ENCODE measurements at regions not wholly inside any gene's neighbourhood (a gene's known extent, or its start where the extent isn't known, plus 50 kb on each side); places are given as distances from the start of the nearest gene placed in this dataset.

DNA sequence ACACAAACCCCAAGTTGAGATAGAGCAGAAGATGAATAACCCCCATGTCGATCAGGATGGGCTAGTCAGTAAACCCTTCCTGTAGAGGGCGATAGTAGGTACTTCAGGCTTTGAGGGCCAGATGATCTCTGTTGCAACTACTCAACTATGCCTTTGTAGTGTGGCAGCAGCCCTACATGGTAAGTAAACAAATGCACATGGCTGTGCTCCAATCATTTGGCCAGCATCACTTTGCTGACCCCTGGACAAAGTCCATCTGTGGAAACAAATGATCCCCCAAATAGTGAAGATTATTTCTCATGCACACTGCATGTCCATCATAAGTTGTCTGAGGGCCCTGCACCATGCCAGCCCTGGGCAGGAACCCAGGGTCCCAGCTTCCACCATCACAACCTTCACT lies 402.2 kb upstream of the PROK2 start:
- no peaks in the 10 kb centered on the region; the same call in 1 of the 2 replicates for H3K4me1 ChIP-seq (ENCODE audit: control insufficient read depth, insufficient read depth, low read length)
- no peak overlapping the region for H3K4me2 ChIP-seq (ENCODE audit: low read depth, low read length)
- 0 out of 2 replicates have a peak overlapping the region, but pooled peaks have one; percentile 36 for H2AK5ac ChIP-seq (ENCODE audit: low read depth, low read length)
- ChIA-PET CTCF (no interaction called here), POLR2A (ENCODE audit: unreplicated experiment) (no interaction called here)
- H2AK9ac ChIP-seq (replicated peaks; ENCODE audit: low read depth, low read length, poor library complexity) = no peak overlapping the region
- H2BK15ac ChIP-seq (ENCODE audit: low read depth, low read length) = no peak overlapping the region
- no peak overlapping the region for H2BK120ac ChIP-seq (ENCODE audit: low read depth, low read length)
- BruUV-seq (replicated peaks) = no TSS peak
- no peak overlapping the region for H3K18ac ChIP-seq (ENCODE audit: low read depth, low read length)
- no peak overlapping the region for H3K27ac ChIP-seq (ENCODE audit: insufficient read depth, low read length)
- H3K9me1 ChIP-seq (ENCODE audit: insufficient read depth, low read length) = no peaks in the 10 kb centered on the region
- peaks cover 3% of the 10 kb centered on the region; the same call in 1 of the 2 replicates for H3K27me3 ChIP-seq (ENCODE audit: control insufficient read depth, insufficient read depth, low read length)
- H4K91ac ChIP-seq (ENCODE audit: insufficient read depth, low read depth, low read length) = no peak overlapping the region
- intact Hi-C loops (cut with micrococcal nuclease) = no loop called here
- H3K56ac ChIP-seq (ENCODE audit: extremely low read depth, insufficient read depth, low read length) = no peak overlapping the region
- no peaks in the 10 kb centered on the region for H4K20me1 ChIP-seq (ENCODE audit: insufficient read depth, low read length)
- DNase-seq (no peak), ATAC-seq (ENCODE audit: low read depth) (no peak)
- no peak overlapping the region for H2BK5ac ChIP-seq (ENCODE audit: low read depth, low read length, poor library complexity, severe bottlenecking)
- H3K4me3 ChIP-seq (ENCODE audit: insufficient read depth, low read depth, low read length) = no peak overlapping the region
- H2BK20ac ChIP-seq (ENCODE audit: low read depth, low read length) = no peak overlapping the region
- H3K9ac ChIP-seq (ENCODE audit: low read depth, low read length) = no peak overlapping the region
- dilution Hi-C loops (cut with HindIII; ENCODE audit: low sequenced_read_pairs, unreplicated experiment) = no loop called here
- no peak for TF ChIP-seq FOS (IDR thresholded peaks at IDR 0.05; ENCODE audit: low read depth, low read length)
- TF ChIP-seq RCOR1 (IDR thresholded peaks at IDR 0.05; ENCODE audit: insufficient replicate concordance, low read length) = no peak
- TF ChIP-seq CHD1 (IDR thresholded peaks at IDR 0.05; ENCODE audit: low read depth, low read length) = no peak
- no peak for TF ChIP-seq SMC3 (IDR thresholded peaks at IDR 0.05; ENCODE audit: low read depth, low read length)
- TF ChIP-seq MAFK (IDR thresholded peaks at IDR 0.05; ENCODE audit: low read depth, low read length) = no peak
- TF ChIP-seq RFX5 (IDR thresholded peaks at IDR 0.05; ENCODE audit: low read depth, low read length) = no peak
- TF ChIP-seq MAZ (IDR thresholded peaks at IDR 0.05; ENCODE audit: borderline replicate concordance, low read depth, low read length) = no peak
- no peak for TF ChIP-seq CEBPB (IDR thresholded peaks at IDR 0.05; ENCODE audit: low read depth, low read length)
- no peak for TF ChIP-seq MXI1 (IDR thresholded peaks at IDR 0.05; ENCODE audit: borderline replicate concordance, low read depth, low read length)
- TF ChIP-seq, protein P1, sequence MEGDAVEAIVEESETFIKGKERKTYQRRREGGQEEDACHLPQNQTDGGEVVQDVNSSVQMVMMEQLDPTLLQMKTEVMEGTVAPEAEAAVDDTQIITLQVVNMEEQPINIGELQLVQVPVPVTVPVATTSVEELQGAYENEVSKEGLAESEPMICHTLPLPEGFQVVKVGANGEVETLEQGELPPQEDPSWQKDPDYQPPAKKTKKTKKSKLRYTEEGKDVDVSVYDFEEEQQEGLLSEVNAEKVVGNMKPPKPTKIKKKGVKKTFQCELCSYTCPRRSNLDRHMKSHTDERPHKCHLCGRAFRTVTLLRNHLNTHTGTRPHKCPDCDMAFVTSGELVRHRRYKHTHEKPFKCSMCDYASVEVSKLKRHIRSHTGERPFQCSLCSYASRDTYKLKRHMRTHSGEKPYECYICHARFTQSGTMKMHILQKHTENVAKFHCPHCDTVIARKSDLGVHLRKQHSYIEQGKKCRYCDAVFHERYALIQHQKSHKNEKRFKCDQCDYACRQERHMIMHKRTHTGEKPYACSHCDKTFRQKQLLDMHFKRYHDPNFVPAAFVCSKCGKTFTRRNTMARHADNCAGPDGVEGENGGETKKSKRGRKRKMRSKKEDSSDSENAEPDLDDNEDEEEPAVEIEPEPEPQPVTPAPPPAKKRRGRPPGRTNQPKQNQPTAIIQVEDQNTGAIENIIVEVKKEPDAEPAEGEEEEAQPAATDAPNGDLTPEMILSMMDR (conservative IDR thresholded peaks at IDR 0.05; ENCODE audit: low read depth, low read length) = no peak
- TF ChIP-seq, protein P2, sequence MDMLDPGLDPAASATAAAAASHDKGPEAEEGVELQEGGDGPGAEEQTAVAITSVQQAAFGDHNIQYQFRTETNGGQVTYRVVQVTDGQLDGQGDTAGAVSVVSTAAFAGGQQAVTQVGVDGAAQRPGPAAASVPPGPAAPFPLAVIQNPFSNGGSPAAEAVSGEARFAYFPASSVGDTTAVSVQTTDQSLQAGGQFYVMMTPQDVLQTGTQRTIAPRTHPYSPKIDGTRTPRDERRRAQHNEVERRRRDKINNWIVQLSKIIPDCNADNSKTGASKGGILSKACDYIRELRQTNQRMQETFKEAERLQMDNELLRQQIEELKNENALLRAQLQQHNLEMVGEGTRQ (IDR thresholded peaks at IDR 0.05; ENCODE audit: low read depth, low read length) = no peak
- no peak for TF ChIP-seq POLR2A (IDR thresholded peaks at IDR 0.05; ENCODE audit: low read depth, low read length)
- TF ChIP-seq RAD21 (IDR thresholded peaks at IDR 0.05; ENCODE audit: low read length) = no peak
- no peak for TF ChIP-seq NFE2L2 (IDR thresholded peaks at IDR 0.05; ENCODE audit: low read depth, low read length)
- TF ChIP-seq, protein P3, sequence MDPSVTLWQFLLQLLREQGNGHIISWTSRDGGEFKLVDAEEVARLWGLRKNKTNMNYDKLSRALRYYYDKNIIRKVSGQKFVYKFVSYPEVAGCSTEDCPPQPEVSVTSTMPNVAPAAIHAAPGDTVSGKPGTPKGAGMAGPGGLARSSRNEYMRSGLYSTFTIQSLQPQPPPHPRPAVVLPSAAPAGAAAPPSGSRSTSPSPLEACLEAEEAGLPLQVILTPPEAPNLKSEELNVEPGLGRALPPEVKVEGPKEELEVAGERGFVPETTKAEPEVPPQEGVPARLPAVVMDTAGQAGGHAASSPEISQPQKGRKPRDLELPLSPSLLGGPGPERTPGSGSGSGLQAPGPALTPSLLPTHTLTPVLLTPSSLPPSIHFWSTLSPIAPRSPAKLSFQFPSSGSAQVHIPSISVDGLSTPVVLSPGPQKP (IDR thresholded peaks at IDR 0.05; ENCODE audit: borderline replicate concordance, low read depth, low read length) = no peak
- TF ChIP-seq BHLHE40 (IDR thresholded peaks at IDR 0.05; ENCODE audit: low read depth, low read length) = no peak
- no peak overlapping the region for H2AFZ ChIP-seq (replicated peaks; ENCODE audit: low read length, poor library complexity)
- no peak overlapping the region for H3K4ac ChIP-seq (ENCODE audit: low read depth, low read length)
- no peaks in the 10 kb centered on the region for H3K36me3 ChIP-seq (ENCODE audit: control insufficient read depth, insufficient read depth, low read length)
- H3K23ac ChIP-seq (ENCODE audit: low read depth, low read length) = no peak overlapping the region
- no peaks in the 10 kb centered on the region for H3K79me1 ChIP-seq (ENCODE audit: low read depth in 1 of 2, low read length in 2 of 2)
- in situ Hi-C loops (cut with MboI; ENCODE audit: low sequenced_read_pairs) = no loop called here
- no peaks in the 10 kb centered on the region for H3K9me3 ChIP-seq (ENCODE audit: control insufficient read depth, insufficient read depth, low read length)
- no peak overlapping the region for H4K8ac ChIP-seq (ENCODE audit: low read depth in 2 of 2, low read length in 2 of 2)
- no peak overlapping the region for H3K14ac ChIP-seq (replicated peaks; ENCODE audit: low read depth, low read length)
- no peak overlapping the region for H4K5ac ChIP-seq (ENCODE audit: low read depth, low read length)
- no CpG with 5 or more reads among the region's 2 CpGs for WGBS, 2 experiments (ENCODE audit: extremely low coverage in 2 of 2, insufficient read length in 1 of 2)

Data from IMR-90 (cell line).